PFSK-1 (cell line): ENCODE measurements at regions not wholly inside any gene's neighbourhood (a gene's known extent, or its start where the extent isn't known, plus 50 kb on each side); places are given as distances from the start of the nearest gene placed in this dataset.

ENCODE experiments used
- FOXP2 ChIP-seq: optimal IDR thresholded peaks from 2 replicates; pipeline ENCODE3; 2011; ENCODE audit warnings: borderline replicate concordance, control low read depth, inconsistent platforms; ENCODE audit not compliant: insufficient read depth; ENCODE audit errors: extremely low read length, extremely low read depth
- POLR2AphosphoS5 ChIP-seq: IDR thresholded peaks from 2 replicates; pipeline ENCODE4 v1.6.1; 2012; ENCODE audit warnings: low read depth, mild to moderate bottlenecking, control low read depth, low read length, moderate library complexity
- SIN3A ChIP-seq: IDR thresholded peaks from 2 replicates; pipeline ENCODE4 v1.6.1; 2012; ENCODE audit warnings: mild to moderate bottlenecking, low read length, moderate library complexity, borderline replicate concordance; ENCODE audit not compliant: insufficient read depth
- TAF1 ChIP-seq: IDR thresholded peaks from 2 replicates; pipeline ENCODE4 v1.6.1; 2012; ENCODE audit warnings: low read length, control low read depth, borderline replicate concordance; ENCODE audit not compliant: insufficient read depth
- TF ChIP-seq, protein P1 (sequence below), 2 experiments: IDR thresholded peaks; 2 replicates each; pipeline versions ENCODE4 v1.6.1 to v1.8.0; 2011 to 2012; ENCODE audit warnings: low read depth in 2 of 2, low read length in 2 of 2, control low read depth in 1 of 2, inconsistent platforms in 1 of 2, mild to moderate bottlenecking in 1 of 2, moderate library complexity in 1 of 2; ENCODE audit not compliant: insufficient read depth in 1 of 2

DNA sequence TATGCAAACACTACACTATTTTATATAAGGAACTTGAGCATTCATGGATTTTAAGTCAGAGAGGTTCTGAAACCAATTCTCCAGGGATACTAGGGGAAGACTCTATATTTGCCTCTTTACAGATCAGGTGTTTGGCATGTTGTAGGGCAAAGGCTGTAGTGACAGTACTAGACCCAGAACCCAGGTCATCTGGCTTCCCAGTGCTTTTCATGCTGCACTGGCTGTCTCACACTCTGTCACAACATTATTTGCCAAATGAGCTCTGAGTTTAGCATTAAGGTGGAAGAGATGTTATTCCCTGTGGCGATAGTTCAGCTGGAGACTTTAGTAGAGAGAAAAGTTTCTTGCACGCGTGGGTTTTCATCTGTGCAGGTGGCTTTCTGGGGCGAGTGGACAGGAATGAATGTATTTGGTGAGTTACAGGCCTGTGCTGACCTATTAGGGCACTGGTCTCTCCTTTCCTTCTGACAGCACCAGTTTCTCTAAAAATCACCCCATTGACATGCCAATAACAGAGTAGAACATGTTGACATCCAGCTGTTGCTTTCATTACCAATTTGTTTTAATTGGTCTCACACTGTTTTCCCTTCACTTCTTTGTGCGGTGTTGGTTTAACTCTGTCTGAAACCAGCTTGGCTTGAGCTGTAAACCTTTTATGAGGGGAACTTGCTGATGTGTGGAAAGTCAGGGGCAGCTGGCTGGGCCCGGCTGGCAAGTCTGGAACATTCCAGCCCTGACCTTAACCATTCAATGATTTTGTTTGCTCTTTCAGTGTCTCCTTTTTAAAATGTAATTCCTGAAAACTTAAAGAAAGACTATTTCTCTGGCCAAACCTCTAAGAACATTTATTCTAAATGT lies 643.0 kb upstream of the FAM98A start:
- TF ChIP-seq SIN3A (no peak), POLR2AphosphoS5 (no peak), TAF1 (no peak), FOXP2 (no peak)
- TF ChIP-seq, protein P1, sequence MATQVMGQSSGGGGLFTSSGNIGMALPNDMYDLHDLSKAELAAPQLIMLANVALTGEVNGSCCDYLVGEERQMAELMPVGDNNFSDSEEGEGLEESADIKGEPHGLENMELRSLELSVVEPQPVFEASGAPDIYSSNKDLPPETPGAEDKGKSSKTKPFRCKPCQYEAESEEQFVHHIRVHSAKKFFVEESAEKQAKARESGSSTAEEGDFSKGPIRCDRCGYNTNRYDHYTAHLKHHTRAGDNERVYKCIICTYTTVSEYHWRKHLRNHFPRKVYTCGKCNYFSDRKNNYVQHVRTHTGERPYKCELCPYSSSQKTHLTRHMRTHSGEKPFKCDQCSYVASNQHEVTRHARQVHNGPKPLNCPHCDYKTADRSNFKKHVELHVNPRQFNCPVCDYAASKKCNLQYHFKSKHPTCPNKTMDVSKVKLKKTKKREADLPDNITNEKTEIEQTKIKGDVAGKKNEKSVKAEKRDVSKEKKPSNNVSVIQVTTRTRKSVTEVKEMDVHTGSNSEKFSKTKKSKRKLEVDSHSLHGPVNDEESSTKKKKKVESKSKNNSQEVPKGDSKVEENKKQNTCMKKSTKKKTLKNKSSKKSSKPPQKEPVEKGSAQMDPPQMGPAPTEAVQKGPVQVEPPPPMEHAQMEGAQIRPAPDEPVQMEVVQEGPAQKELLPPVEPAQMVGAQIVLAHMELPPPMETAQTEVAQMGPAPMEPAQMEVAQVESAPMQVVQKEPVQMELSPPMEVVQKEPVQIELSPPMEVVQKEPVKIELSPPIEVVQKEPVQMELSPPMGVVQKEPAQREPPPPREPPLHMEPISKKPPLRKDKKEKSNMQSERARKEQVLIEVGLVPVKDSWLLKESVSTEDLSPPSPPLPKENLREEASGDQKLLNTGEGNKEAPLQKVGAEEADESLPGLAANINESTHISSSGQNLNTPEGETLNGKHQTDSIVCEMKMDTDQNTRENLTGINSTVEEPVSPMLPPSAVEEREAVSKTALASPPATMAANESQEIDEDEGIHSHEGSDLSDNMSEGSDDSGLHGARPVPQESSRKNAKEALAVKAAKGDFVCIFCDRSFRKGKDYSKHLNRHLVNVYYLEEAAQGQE (IDR thresholded peaks at IDR 0.05; ENCODE audit: insufficient read depth in 1 of 2, low read depth in 2 of 2, low read length in 2 of 2): no peak

DNA sequence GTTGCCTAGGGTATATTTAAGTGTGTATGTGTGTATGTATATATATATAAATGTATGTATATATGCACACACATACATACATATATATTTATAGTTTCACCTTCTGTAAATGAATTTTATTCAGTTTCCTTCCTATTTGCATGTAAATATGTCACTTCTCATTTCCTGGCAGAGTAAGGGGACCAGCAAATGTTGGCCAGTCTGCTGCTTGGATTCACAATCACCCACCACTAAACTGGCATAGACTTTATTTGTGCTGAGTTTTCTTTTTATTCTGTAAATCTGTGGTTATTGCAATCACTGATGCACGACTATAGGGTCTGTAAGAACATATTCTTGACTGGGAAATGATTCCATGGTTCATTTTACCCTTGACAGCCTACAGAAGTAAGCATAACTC lies 640.4 kb upstream of the FAM98A start:
- TF ChIP-seq FOXP2 (no peak), TAF1 (no peak), SIN3A (no peak), POLR2AphosphoS5 (no peak)
- TF ChIP-seq, protein P1 (IDR thresholded peaks at IDR 0.05; ENCODE audit: insufficient read depth in 1 of 2, low read depth in 2 of 2, low read length in 2 of 2): no peak

DNA sequence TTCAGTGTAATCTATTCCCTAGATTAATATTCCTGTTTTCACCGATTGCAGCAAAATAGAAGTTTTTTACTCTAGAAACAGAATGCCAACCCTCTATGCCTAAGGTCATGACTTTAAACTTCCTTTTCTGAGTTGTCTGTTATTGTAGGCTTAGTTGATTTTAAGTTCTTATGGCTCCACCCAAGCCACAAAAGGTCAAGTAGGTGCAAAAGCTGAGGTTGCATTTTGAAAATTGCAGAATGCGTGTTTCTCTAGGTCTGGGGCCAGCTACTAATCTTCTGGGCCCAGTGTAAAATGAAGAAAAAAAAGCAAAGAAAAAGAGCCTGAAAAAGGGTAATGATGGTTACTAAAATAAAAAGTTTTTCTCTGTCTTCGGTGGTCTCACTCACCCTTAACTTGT lies 635.7 kb upstream of the FAM98A start:
- TF ChIP-seq SIN3A (no peak), FOXP2 (no peak), POLR2AphosphoS5 (no peak), TAF1 (no peak)
- TF ChIP-seq, protein P1 (IDR thresholded peaks at IDR 0.05; ENCODE audit: insufficient read depth in 1 of 2, low read depth in 2 of 2, low read length in 2 of 2): no peak

DNA sequence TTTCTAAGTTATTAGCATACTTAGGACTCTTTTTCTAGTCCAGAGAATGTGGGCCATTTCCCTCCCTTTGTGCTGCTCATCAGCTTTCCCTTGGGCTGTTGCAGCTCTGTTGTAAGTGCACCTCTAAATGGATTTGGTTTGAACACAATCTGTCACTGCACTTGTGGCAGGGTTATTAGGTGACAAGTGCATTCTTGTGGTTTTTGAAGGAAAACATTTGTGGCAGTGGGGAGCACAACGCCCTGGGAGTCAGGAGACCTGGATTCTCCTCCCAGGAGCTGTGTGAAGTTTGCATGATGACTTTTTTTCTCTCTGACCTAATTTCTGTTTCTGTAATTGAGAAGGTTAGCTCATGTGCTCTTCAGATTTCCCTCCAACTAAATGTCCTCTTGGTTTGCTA lies 630.9 kb upstream of the FAM98A start:
- TF ChIP-seq TAF1 (no peak), FOXP2 (no peak), POLR2AphosphoS5 (no peak), SIN3A (no peak)
- TF ChIP-seq, protein P1 (IDR thresholded peaks at IDR 0.05; ENCODE audit: insufficient read depth in 1 of 2, low read depth in 2 of 2, low read length in 2 of 2): no peak

DNA sequence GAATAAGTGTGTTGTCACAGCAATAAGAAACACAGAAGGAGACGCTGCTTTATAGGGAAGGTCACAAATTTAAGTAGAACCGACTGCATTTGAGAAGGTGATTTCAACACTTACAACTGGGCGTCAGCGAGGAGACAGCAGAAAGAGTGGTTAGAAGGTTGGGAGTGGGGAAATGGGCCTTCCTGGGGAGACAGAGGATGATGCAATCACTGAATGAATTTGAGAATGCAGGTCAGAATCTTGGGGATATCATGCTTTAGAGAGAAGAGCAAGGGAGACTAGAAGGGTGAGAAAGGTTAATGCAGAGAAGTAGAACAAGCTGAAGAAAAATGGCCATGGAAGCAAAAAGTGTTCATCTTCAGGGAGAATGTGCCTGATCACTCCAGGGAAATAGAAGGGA lies 616.1 kb upstream of the FAM98A start:
- TF ChIP-seq SIN3A: no peak
- TF ChIP-seq, protein P1 (IDR thresholded peaks at IDR 0.05; ENCODE audit: insufficient read depth in 1 of 2, low read depth in 2 of 2, low read length in 2 of 2): no peak
- no peak for TF ChIP-seq POLR2AphosphoS5
- no peak for TF ChIP-seq FOXP2
